Kidney epithelial cell (primary cell): ENCODE measurements at regions not wholly inside any gene's neighbourhood (a gene's known extent, or its start where the extent isn't known, plus 50 kb on each side); places are given as distances from the start of the nearest gene placed in this dataset.

Experiments
- DNase-seq: peaks from one replicate; pipeline ENCODE4 v3.0.0-alpha.2; 2010; ENCODE audit warnings: low read depth
- H3K27me3 ChIP-seq: 2 replicates; pipeline ENCODE4 v1.6.0; 2011; ENCODE audit warnings: low read length; ENCODE audit not compliant: control insufficient read depth, insufficient read depth
- H3K36me3 ChIP-seq: 2 replicates; pipeline ENCODE4 v1.5.1; 2011; ENCODE audit warnings: low read length; ENCODE audit not compliant: control insufficient read depth, insufficient read depth
- H3K4me3 ChIP-seq: 2 replicates; pipeline ENCODE4 v1.5.1; 2011; ENCODE audit warnings: low read depth, mild to moderate bottlenecking, control low read depth, low read length
- CTCF ChIP-seq: IDR thresholded peaks from 2 replicates; pipeline ENCODE4 v1.5.1; 2011; ENCODE audit warnings: mild to moderate bottlenecking, moderate library complexity, low read length, control low read depth, inconsistent platforms; ENCODE audit not compliant: insufficient read depth, poor library complexity, severe bottlenecking

DNA sequence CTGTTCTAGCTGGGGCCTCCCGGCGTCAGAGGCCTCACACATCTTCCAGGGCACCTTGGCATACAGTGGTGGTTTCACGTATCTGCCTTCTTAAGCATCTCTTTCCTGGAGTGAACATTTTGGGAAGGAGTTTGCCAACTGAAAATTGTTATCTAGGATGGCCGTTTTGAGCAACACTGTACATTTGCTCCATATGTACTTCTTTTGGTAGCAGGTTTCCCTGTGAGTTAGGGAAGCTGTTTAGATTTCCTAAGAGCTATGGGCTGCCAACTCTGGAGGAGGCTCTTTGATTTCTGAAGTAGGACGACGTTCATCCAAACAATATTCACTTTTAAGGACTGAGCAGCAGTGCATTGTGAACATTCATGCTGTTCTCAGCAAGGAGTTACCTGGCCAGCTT lies 665.9 kb downstream of the SQOR start:
- no peaks in the 10 kb centered on the region for H3K27me3 ChIP-seq
- no peak overlapping the region for H3K4me3 ChIP-seq
- TF ChIP-seq CTCF: no peak
- no peak for DNase-seq
- no peaks in the 10 kb centered on the region for H3K36me3 ChIP-seq

DNA sequence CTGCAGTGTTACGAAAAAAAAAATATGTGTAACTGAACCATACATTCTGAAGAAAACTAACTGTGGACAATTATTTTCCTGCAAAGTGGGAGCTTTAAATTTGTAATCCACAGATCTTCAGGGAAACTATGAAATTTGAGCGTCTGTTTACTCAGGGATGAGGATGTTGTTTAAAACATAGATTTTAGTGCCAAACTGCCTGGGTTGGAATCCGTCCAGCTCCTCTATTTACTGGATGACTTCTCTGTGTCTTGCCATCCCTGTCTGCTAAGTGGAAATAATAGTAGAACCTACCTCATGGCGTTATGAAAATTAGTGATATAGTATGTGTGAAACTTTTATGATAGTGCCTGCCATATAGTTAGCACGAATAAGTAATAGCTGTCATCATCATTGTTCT lies 666.5 kb downstream of the SQOR start:
- Histone ChIP-seq H3K36me3 (no peaks in the 10 kb centered on the region), H3K27me3 (no peaks in the 10 kb centered on the region), H3K4me3 (no peak overlapping the region)
- TF ChIP-seq CTCF: no peak
- DNase-seq: no peak

DNA sequence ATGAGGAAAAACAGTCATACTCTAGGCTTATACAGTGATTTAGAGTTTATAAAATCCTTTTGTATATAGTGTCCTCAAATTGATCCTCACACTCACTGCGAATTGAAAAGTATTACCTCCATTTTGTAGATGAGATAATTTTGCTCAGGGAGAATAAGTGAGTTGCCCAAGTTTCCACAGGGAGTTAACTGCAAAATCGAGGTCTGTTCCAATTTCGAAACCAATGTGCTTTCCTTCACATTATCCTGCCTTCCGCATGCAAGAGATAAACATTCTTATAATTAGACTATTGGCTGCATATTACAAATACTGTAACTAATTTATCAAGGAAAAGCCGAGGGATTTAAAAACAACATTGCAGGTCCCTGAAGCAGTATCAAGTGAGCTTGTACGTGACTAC lies 667.0 kb downstream of the SQOR start:
- Histone ChIP-seq H3K36me3 (no peaks in the 10 kb centered on the region), H3K27me3 (no peaks in the 10 kb centered on the region), H3K4me3 (no peak overlapping the region)
- no peak for DNase-seq
- no peak for TF ChIP-seq CTCF

GRCh38 chr15:46304321-46304720 lies 669.5 kb downstream of the SQOR start:
- H3K36me3 ChIP-seq: no peaks in the 10 kb centered on the region
- no peaks in the 10 kb centered on the region for H3K27me3 ChIP-seq
- no peak overlapping the region for H3K4me3 ChIP-seq
- no peak for DNase-seq
- TF ChIP-seq CTCF: peak; percentile 49

GRCh38 chr15:46307746-46308145 lies 672.9 kb downstream of the SQOR start:
- Histone ChIP-seq H3K27me3 (no peaks in the 10 kb centered on the region), H3K4me3 (no peak overlapping the region), H3K36me3 (no peaks in the 10 kb centered on the region)
- no peak for DNase-seq
- no peak for TF ChIP-seq CTCF

DNA sequence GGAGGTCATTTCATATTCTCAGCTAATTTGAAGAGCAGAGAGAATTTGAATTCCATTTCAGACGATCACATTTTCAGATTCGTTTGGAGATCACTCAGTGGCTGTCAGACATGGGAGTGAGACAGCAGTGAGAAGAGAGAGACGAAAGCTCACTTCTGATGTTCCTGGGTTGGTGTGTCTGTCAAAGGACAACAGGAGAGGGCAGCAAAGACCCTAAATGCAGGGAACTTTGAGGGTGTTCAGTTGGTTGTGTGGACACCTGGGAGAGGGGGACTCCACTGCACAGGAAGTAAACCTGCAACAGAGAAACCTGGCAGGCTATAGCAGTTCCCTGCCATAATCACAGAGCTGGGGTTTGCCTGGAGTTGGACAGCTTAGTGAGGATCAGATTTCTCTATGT lies 675.1 kb downstream of the SQOR start:
- Histone ChIP-seq H3K36me3 (no peaks in the 10 kb centered on the region), H3K27me3 (no peaks in the 10 kb centered on the region), H3K4me3 (no peak overlapping the region)
- no peak for DNase-seq
- no peak for TF ChIP-seq CTCF
